Activated CD4-positive, alpha-beta memory T cell treated with anti-CD3 and anti-CD28 coated beads for 36 hours (primary cell): ENCODE measurements at regions not wholly inside any gene's neighbourhood (a gene's known extent, or its start where the extent isn't known, plus 50 kb on each side); places are given as distances from the start of the nearest gene placed in this dataset.
"Not testable (repeated sequence)": the region's sequence is repeated elsewhere in the genome, so short reads cannot be mapped to it uniquely, and the experiment has no call there.

Experiments
- CTCF ChIA-PET: fragments of 350-600 bp; sonication (Branson Sonifier 250); formaldehyde crosslinking; loops from one replicate; lab custom pipeline; 2021; ENCODE audit warnings: antibody characterized with exemption, inconsistent platforms; lab: Charles Lee
- POLR2A ChIA-PET: fragments of 350-600 bp; sonication (Branson Sonifier 250); formaldehyde crosslinking; loops from one replicate; lab custom pipeline; 2021; ENCODE audit warnings: antibody characterized with exemption; lab: Charles Lee
- DNase-seq: peaks from one replicate; pipeline ENCODE4 v3.0.0-alpha.2; 2020
- H3K27ac Mint-ChIP-seq: one replicate; pipeline ENCODE4 v1.8.0; 2021; ENCODE audit warnings: mixed read lengths
- H3K27me3 Mint-ChIP-seq: one replicate; pipeline ENCODE4 v1.8.0; 2021; ENCODE audit warnings: mixed read lengths
- H3K36me3 Mint-ChIP-seq: one replicate; pipeline ENCODE4 v1.8.0; 2021; ENCODE audit warnings: mixed read lengths
- H3K4me1 Mint-ChIP-seq: one replicate; pipeline ENCODE4 v1.8.0; 2021; ENCODE audit warnings: low read depth, mixed read lengths
- H3K4me3 Mint-ChIP-seq: one replicate; pipeline ENCODE4 v1.8.0; 2021; ENCODE audit warnings: mild to moderate bottlenecking, mixed read lengths
- H3K9me3 Mint-ChIP-seq: one replicate; pipeline ENCODE4 v1.8.0; 2021; ENCODE audit warnings: mixed read lengths
- intact Hi-C: fragments of 100-400 bp; cut with micrococcal nuclease; formaldehyde crosslinking; loops from one replicate; pipeline ENCODE4 v1.15.1; 2023

DNA sequence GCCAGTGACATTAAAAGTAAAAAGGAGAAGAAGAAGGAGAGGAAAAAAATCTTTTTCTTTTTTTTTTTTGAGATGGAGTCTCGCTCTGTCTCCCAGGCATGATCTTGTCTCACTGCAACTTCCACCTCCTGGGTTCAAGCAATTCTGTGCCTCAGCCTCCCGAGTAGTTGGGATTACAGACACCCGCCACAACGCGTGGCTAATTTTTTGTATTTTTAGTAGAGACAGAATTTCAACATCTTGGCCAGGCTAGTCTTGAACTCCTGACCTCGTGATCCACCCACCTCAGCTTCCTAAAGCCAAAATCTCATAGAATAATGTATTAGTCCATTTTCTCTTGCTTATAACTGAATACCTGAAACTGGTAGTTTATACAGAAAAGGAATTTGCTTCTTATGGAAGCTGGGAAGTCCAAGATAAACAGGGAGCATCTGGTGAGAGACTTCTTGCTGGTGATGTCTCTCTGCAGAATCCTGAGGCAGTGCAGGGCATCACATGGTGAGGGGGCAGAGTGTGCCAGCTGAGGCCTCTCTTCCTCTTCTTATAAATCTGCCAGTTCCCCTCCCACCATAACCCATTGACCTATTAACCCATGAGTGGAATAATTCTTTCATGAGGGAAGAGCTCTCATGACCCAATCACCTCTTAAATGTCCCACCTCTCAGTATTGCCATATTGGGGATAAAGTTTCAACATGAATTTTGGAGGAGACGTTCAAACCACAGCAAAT, 466.3 kb downstream of the GADD45G start:
- no peak overlapping the region for H3K4me3 Mint-ChIP-seq
- peaks cover 16% of the 10 kb centered on the region for H3K27me3 Mint-ChIP-seq
- DNase-seq = no peak

GRCh38 chr9:90073186-90073945, 468.6 kb downstream of the GADD45G start:
- intact Hi-C loops = no loop called here

More for the DNA sequence above, 466.3 kb downstream of the GADD45G start:
- H3K9me3 Mint-ChIP-seq = no peaks in the 10 kb centered on the region
- POLR2A ChIA-PET = no interaction called here
- H3K4me1 Mint-ChIP-seq = no peaks in the 10 kb centered on the region
- intact Hi-C loops = no loop called here
- CTCF ChIA-PET = interaction anchor here (2.5 kb wide), 1 partner anchor 468 kb away, joined by 9 read pairs; no protein-coding TSS in a partner anchor
- no peaks in the 10 kb centered on the region for H3K36me3 Mint-ChIP-seq
- no peak overlapping the region for H3K27ac Mint-ChIP-seq

DNA sequence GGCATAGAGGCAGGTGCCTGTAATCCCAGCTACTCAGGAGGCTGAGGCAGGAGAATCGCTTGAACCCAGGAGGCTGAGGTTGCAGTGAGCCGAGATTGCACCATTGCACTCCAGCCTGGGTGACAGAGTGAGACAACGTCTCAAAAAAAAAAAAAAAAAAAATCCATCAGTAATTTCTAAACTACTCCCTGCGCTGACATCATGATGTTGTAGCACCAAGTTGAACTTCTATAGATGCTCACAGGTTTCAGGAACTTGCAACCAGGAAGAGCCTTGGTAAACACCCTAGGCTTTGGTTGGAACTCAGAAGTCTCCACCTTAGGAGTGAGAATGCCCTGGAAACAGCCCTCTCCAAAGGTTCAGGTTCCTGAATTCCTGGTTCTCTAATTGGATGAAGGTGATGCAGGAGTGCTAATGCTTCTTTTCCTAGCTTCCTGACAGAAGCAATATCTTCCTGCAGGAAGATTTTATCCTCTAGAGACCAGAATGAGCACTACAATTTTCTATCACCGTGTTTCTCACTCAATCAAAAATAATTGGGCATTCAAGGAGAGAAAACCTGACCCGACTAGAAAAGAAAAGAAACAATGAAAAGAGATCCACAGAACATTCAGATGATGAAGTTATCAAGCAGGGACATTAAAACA, 469.6 kb downstream of the GADD45G start:
- Mint-ChIP-seq H3K4me1 (peaks cover 5% of the 10 kb centered on the region), H3K36me3 (no peaks in the 10 kb centered on the region), H3K27me3 (peaks cover 35% of the 10 kb centered on the region), H3K4me3 (no peak overlapping the region), H3K9me3 (no peaks in the 10 kb centered on the region), H3K27ac (no peak overlapping the region)
- POLR2A ChIA-PET = no interaction called here
- CTCF ChIA-PET = no interaction called here
- no peak for DNase-seq
- intact Hi-C loops = no loop called here

More at GRCh38 chr9:90073186-90073945, 468.6 kb downstream of the GADD45G start:
- Mint-ChIP-seq H3K4me1 (peaks cover 3% of the 10 kb centered on the region), H3K4me3 (no peak overlapping the region), H3K27ac (no peak overlapping the region), H3K27me3 (peaks cover 28% of the 10 kb centered on the region), H3K9me3 (no peaks in the 10 kb centered on the region), H3K36me3 (no peaks in the 10 kb centered on the region)
- ChIA-PET CTCF (interaction anchor here (0.6 kb wide), 1 partner anchor 9 kb away, joined by 3 read pairs; no protein-coding TSS in a partner anchor), POLR2A (no interaction called here)
- DNase-seq = no peak

DNA sequence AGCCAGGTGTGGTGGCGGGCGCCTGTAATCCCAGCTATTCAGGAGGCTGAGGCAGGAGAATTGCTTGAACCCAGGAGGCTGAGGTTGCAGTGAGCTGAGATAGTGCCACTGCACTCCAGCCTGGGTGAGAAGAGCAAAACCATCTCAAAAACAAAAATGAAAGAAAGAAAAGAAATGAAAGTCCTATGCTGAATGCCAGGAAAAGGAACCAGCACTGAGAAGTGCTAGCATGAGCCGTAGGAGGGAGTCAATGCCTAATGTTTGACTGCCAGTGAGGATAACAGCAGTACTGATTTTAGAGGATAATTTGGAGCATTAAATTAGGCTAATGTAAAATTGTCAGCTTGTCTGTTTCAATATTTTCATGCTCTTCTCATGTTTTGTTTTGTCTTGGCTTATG, 472.8 kb downstream of the GADD45G start:
- H3K9me3 Mint-ChIP-seq, DNase-seq, H3K4me1 Mint-ChIP-seq, H3K4me3 Mint-ChIP-seq, H3K36me3 Mint-ChIP-seq, intact Hi-C loops, H3K27ac Mint-ChIP-seq: not testable (repeated sequence)
- ChIA-PET CTCF (interaction anchor here (1.2 to 1.6 kb wide), 3 partner anchors 22 to 480 kb away, joined by 3 to 6 read pairs (median 3); no protein-coding TSS in a partner anchor), POLR2A (interaction anchor here (1.6 kb wide), 1 partner anchor 116 kb away, joined by 3 read pairs; no protein-coding TSS in a partner anchor)
- peaks cover 33% of the 10 kb centered on the region for H3K27me3 Mint-ChIP-seq

DNA sequence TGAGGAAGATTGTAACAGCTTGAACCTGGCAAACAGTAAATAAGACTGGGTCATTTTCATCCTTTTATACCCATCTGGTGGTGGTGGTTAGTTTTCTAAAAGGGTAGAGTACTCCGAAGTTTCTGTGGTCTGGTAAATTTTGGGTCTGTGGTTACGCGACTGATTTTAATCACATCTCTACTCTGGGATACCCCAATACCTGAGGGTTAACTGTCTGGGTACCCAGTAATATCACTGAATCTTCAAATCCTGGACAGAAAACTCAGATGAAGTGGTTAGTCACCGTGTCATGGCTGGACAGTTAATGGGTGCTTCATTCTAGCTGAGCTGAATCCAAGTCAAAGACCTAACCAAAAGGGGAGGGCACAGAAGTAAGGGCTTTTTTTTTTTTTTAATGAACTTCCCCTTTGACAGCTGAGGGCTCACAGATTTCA, 474.2 kb downstream of the GADD45G start:
- intact Hi-C loops = no loop called here
- H3K9me3 Mint-ChIP-seq = no peaks in the 10 kb centered on the region
- no peaks in the 10 kb centered on the region for H3K36me3 Mint-ChIP-seq
- peaks cover 35% of the 10 kb centered on the region for H3K27me3 Mint-ChIP-seq
- DNase-seq = no peak
- peaks cover 5% of the 10 kb centered on the region for H3K4me1 Mint-ChIP-seq
- ChIA-PET POLR2A (interaction anchor here (1.6 kb wide), 1 partner anchor 117 kb away, joined by 3 read pairs; no protein-coding TSS in a partner anchor), CTCF (interaction anchor here (0.9 to 1.6 kb wide), 3 partner anchors 21 to 481 kb away, joined by 3 to 6 read pairs (median 4); no protein-coding TSS in a partner anchor)
- H3K4me3 Mint-ChIP-seq = no peak overlapping the region
- H3K27ac Mint-ChIP-seq = no peak overlapping the region

GRCh38 chr9:90085633-90086032, 480.8 kb downstream of the GADD45G start:
- Mint-ChIP-seq H3K36me3 (no peaks in the 10 kb centered on the region), H3K4me3 (no peak overlapping the region), H3K27ac (no peak overlapping the region), H3K4me1 (no peaks in the 10 kb centered on the region), H3K9me3 (no peaks in the 10 kb centered on the region), H3K27me3 (peaks cover 7% of the 10 kb centered on the region)
- no peak for DNase-seq
- ChIA-PET POLR2A (no interaction called here), CTCF (no interaction called here)
- intact Hi-C loops = no loop called here

- DNase-seq = no peak
- H3K27me3 Mint-ChIP-seq = peaks cover 7% of the 10 kb centered on the region
- intact Hi-C loops = no loop called here
- H3K27ac Mint-ChIP-seq = no peak overlapping the region
- no peaks in the 10 kb centered on the region for H3K36me3 Mint-ChIP-seq
- ChIA-PET CTCF (no interaction called here), POLR2A (no interaction called here)
- H3K4me3 Mint-ChIP-seq = no peak overlapping the region
- H3K9me3 Mint-ChIP-seq = no peaks in the 10 kb centered on the region
- H3K4me1 Mint-ChIP-seq = no peaks in the 10 kb centered on the region
Observed at GRCh38 chr9:90086101-90086511, 481.3 kb downstream of the GADD45G start.

DNA sequence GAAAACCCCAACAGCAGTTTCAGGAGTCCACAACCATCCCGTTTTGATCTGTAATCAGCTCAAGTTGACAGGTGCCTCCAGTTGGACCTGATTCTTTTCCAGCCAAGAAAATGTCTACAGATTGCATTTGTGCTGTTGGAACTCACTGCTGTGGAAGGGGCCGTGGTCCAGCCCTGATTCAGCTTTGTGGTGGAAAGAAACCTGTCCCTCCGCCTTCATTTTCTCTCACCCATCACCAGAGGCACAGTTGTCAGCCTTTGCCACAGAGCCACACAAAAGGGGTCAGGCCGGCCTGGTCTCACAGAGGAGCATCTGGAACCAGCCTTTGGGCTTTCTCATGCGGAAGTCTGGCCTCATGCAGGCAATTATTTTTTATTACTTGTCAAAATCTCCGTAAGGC, 483.6 kb downstream of the GADD45G start:
- Mint-ChIP-seq H3K36me3 (no peaks in the 10 kb centered on the region), H3K9me3 (no peaks in the 10 kb centered on the region), H3K4me1 (peaks cover 17% of the 10 kb centered on the region), H3K27me3 (peaks cover 6% of the 10 kb centered on the region), H3K4me3 (no peak overlapping the region), H3K27ac (no peak overlapping the region)
- CTCF ChIA-PET = interaction anchor here (1.7 kb wide), 1 partner anchor 495 kb away, joined by 5 read pairs; no protein-coding TSS in a partner anchor
- POLR2A ChIA-PET = no interaction called here
- intact Hi-C loops = no loop called here
- no peak for DNase-seq

- CTCF ChIA-PET = interaction anchor here (1.7 kb wide), 1 partner anchor 495 kb away, joined by 5 read pairs; no protein-coding TSS in a partner anchor
Observed at GRCh38 chr9:90088856-90089255, 484.0 kb downstream of the GADD45G start.

GRCh38 chr9:90090997-90091396, 486.2 kb downstream of the GADD45G start:
- ChIA-PET POLR2A (no interaction called here), CTCF (no interaction called here)
- Mint-ChIP-seq H3K4me1 (peaks cover 18% of the 10 kb centered on the region), H3K27ac (no peak overlapping the region), H3K9me3 (no peaks in the 10 kb centered on the region), H3K4me3 (no peak overlapping the region), H3K36me3 (no peaks in the 10 kb centered on the region), H3K27me3 (peaks cover 8% of the 10 kb centered on the region)
- intact Hi-C loops = no loop called here
- DNase-seq = no peak

More at GRCh38 chr9:90088856-90089255, 484.0 kb downstream of the GADD45G start:
- Mint-ChIP-seq H3K4me1 (peaks cover 18% of the 10 kb centered on the region), H3K36me3 (no peaks in the 10 kb centered on the region), H3K9me3 (no peaks in the 10 kb centered on the region), H3K27me3 (peaks cover 6% of the 10 kb centered on the region), H3K27ac (no peak overlapping the region), H3K4me3 (no peak overlapping the region)
- no peak for DNase-seq
- POLR2A ChIA-PET = no interaction called here
- intact Hi-C loops = no loop called here

GRCh38 chr9:90092508-90092907, 487.7 kb downstream of the GADD45G start:
- DNase-seq = no peak
- H3K4me3 Mint-ChIP-seq = no peak overlapping the region
- no peaks in the 10 kb centered on the region for H3K36me3 Mint-ChIP-seq
- CTCF ChIA-PET = interaction anchor here (1.0 to 7.1 kb wide), 3 partner anchors 9 to 495 kb away, joined by 4 to 63 read pairs (median 4); no protein-coding TSS in a partner anchor
- H3K4me1 Mint-ChIP-seq = peaks cover 18% of the 10 kb centered on the region
- no peaks in the 10 kb centered on the region for H3K9me3 Mint-ChIP-seq
- intact Hi-C loops = no loop called here
- H3K27ac Mint-ChIP-seq = no peak overlapping the region
- POLR2A ChIA-PET = no interaction called here
- peaks cover 8% of the 10 kb centered on the region for H3K27me3 Mint-ChIP-seq
